ENCODE measurements at regions not wholly inside any gene's neighbourhood (a gene's known extent, or its start where the extent isn't known, plus 50 kb on each side); places are given as distances from the start of the nearest gene placed in this dataset.
"Not testable (repeated sequence)": the region's sequence is repeated elsewhere in the genome, so short reads cannot be mapped to it uniquely, and the experiment has no call there.

- no peak for DNase-seq (ENCODE audit: low read depth)
These were observed 114.1 kb downstream of the C9orf152 start for GRCh38 chr9:110093871-110094270.

- DNase-seq (ENCODE audit: low read depth), result no peak
These were observed 112.8 kb downstream of the C9orf152 start for GRCh38 chr9:110095161-110095595.

GRCh38 chr9:110095776-110096175 lies 112.2 kb downstream of the C9orf152 start:
- no peak for DNase-seq (ENCODE audit: low read depth)

GRCh38 chr9:110096674-110097073 lies 111.3 kb downstream of the C9orf152 start:
- DNase-seq (ENCODE audit: low read depth), result not testable (repeated sequence)

GRCh38 chr9:110099236-110100095 lies 108.5 kb downstream of the C9orf152 start:
- no peak for DNase-seq (ENCODE audit: low read depth)

- DNase-seq (ENCODE audit: low read depth), result no peak
These were observed 106.3 kb downstream of the C9orf152 start for GRCh38 chr9:110101531-110102161.

- no peak for DNase-seq (ENCODE audit: low read depth)
These were observed 104.7 kb downstream of the C9orf152 start for GRCh38 chr9:110103257-110103656.

- DNase-seq (ENCODE audit: low read depth), result no peak
These were observed 103.6 kb downstream of the C9orf152 start for GRCh38 chr9:110104261-110104809.

- DNase-seq (ENCODE audit: low read depth), result no peak
These were observed 102.9 kb downstream of the C9orf152 start for GRCh38 chr9:110105107-110105506.

- DNase-seq (ENCODE audit: low read depth), result no peak
These were observed 101.3 kb downstream of the C9orf152 start for GRCh38 chr9:110106661-110107060.

GRCh38 chr9:110109333-110110092 lies 98.4 kb downstream of the C9orf152 start:
- DNase-seq (ENCODE audit: low read depth), result no peak

- DNase-seq (ENCODE audit: low read depth), result no peak
These were observed 97.8 kb downstream of the C9orf152 start for GRCh38 chr9:110110154-110110553.

- DNase-seq (ENCODE audit: low read depth), result no peak
These were observed 96.1 kb downstream of the C9orf152 start for GRCh38 chr9:110111868-110112267.

GRCh38 chr9:110112792-110113191 lies 95.2 kb downstream of the C9orf152 start:
- no peak for DNase-seq (ENCODE audit: low read depth)

- DNase-seq (ENCODE audit: low read depth), result no peak
These were observed 93.7 kb downstream of the C9orf152 start for GRCh38 chr9:110114086-110114858.

GRCh38 chr9:110114859-110115201 lies 93.1 kb downstream of the C9orf152 start:
- DNase-seq (ENCODE audit: low read depth), result no peak

GRCh38 chr9:110115341-110115820 lies 92.6 kb downstream of the C9orf152 start:
- no peak for DNase-seq (ENCODE audit: low read depth)

- DNase-seq (ENCODE audit: low read depth), result no peak
These were observed 92.0 kb downstream of the C9orf152 start for GRCh38 chr9:110115826-110116542.

- DNase-seq (ENCODE audit: low read depth), result no peak
These were observed 91.4 kb downstream of the C9orf152 start for GRCh38 chr9:110116543-110116885.

- no peak for DNase-seq (ENCODE audit: low read depth)
These were observed 86.8 kb downstream of the C9orf152 start for GRCh38 chr9:110121170-110121569.

Measured in stimulated activated CD8-positive, alpha-beta memory T cell treated with anti-CD3 and anti-CD28 coated beads, Interleukin-7, amount 100 ng/mL, for 24 hours (primary cell).